Stimulated activated effector memory CD8-positive, alpha-beta T cell treated with anti-CD3 and anti-CD28 coated beads, Interleukin-12 subunit alpha, Interleukin-12 subunit beta, amount 100 ng/mL, for 72 hours (primary cell): ENCODE measurements at regions not wholly inside any gene's neighbourhood (a gene's known extent, or its start where the extent isn't known, plus 50 kb on each side); places are given as distances from the start of the nearest gene placed in this dataset.

Experiments used
- ATAC-seq: fragments of 150-1000 bp; cut with Tn5 transposase; 2 replicates; pipeline ENCODE4 v1.10.0; 2021
- DNase-seq, 2 donors: peaks; one replicate each; pipeline ENCODE4 v3.0.0; 2021 to 2022; ENCODE audit warnings: low spot score in 2 of 2
- H3K27ac Mint-ChIP-seq: one replicate; pipeline ENCODE4 v1.8.0; 2022; ENCODE audit warnings: mild to moderate bottlenecking, mixed read lengths
- H3K36me3 Mint-ChIP-seq: one replicate; pipeline ENCODE4 v1.8.0; 2022; ENCODE audit warnings: mild to moderate bottlenecking, mixed read lengths
- H3K4me1 Mint-ChIP-seq: one replicate; pipeline ENCODE4 v1.8.0; 2022; ENCODE audit warnings: mixed read lengths
- H3K4me3 Mint-ChIP-seq: one replicate; pipeline ENCODE4 v1.8.0; 2022; ENCODE audit warnings: mild to moderate bottlenecking, mixed read lengths
- H3K9me3 Mint-ChIP-seq: one replicate; pipeline ENCODE4 v1.8.0; 2022; ENCODE audit warnings: mixed read lengths

- H3K4me3 Mint-ChIP-seq: no peak overlapping the region
- no peaks in the 10 kb centered on the region for H3K36me3 Mint-ChIP-seq
- H3K9me3 Mint-ChIP-seq: peaks cover 5% of the 10 kb centered on the region
- DNase-seq: no peak
- H3K27ac Mint-ChIP-seq: no peak overlapping the region
- no peaks in the 10 kb centered on the region for H3K4me1 Mint-ChIP-seq
- ATAC-seq: no peak
These were observed 1168.2 kb downstream of the BRD1 start for GRCh38 chr22:48659404-48659996.

DNA sequence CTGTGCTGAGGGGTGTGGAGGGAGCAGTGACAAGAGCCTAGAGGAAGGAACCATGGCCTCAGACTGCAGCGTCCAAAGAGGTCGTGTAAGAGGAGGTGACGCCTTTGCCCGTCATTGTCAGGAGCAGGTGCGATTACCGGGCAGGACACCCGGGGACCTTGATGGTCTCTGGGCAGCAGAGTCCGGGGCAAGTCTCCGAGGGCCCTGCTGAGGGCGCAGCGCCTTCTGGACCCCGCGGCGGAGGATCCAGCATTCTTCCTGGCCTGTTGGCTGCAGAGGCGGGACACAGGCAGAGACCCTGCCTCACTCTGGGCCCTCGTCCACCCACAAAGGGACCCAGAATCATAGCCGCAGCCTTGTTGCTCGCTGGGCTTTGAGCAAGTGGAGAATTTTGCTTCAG, 1168.8 kb downstream of the BRD1 start:
- no peak overlapping the region for H3K27ac Mint-ChIP-seq
- H3K36me3 Mint-ChIP-seq: no peaks in the 10 kb centered on the region
- DNase-seq: no peak

DNA sequence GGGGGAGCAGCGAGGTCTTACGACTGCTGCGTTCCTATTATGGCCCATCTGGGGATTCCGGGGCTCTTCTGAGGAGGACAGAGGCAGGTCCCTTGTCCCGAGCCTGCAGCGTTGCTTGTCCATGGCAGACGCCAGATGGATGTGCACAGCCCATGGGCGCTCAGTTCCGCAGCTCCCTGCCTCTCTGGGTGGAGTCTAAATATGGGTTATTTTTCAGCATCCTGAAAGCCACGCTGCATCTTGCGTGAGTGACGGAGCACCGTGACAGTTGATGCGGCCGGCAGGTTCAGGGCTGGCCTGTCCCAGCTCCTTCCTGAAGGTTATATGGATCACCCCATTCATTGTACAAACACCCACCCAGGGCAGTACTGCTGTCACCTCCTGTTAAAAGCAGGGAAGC, 1169.4 kb downstream of the BRD1 start:
- ATAC-seq: no peak

More for the DNA sequence above, 1168.8 kb downstream of the BRD1 start:
- no peak for ATAC-seq
- Mint-ChIP-seq H3K4me1 (no peaks in the 10 kb centered on the region), H3K9me3 (no peaks in the 10 kb centered on the region), H3K4me3 (no peak overlapping the region)

DNA sequence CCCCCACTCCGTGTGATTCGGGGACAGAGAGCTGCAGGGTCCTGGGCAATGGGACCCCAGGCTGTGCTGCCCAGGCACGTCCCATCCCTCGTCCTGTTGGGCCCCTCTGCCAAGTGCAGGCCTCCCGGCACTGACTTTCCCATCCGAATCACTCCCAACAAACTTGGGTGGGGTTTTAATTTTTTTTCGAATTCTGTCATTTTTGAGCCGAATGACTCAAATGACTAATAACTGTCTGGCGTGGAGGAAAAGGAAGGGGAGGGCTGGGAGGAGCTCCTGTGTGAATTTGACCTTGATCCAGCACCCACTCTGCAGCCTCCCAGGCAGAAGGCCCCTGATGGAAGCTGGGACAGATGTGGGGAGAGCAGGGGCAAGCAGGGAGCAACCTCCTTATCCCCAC, 1173.2 kb downstream of the BRD1 start:
- Mint-ChIP-seq H3K36me3 (no peaks in the 10 kb centered on the region), H3K9me3 (no peaks in the 10 kb centered on the region), H3K4me1 (no peaks in the 10 kb centered on the region), H3K4me3 (no peak overlapping the region), H3K27ac (no peak overlapping the region)
- no peak for DNase-seq
- ATAC-seq: no peak

More for the DNA sequence above, 1169.4 kb downstream of the BRD1 start:
- Mint-ChIP-seq H3K4me3 (no peak overlapping the region), H3K27ac (no peak overlapping the region), H3K4me1 (no peaks in the 10 kb centered on the region), H3K36me3 (no peaks in the 10 kb centered on the region), H3K9me3 (no peaks in the 10 kb centered on the region)
- no peak for DNase-seq

GRCh38 chr22:48653929-48654328, 1173.7 kb downstream of the BRD1 start:
- Mint-ChIP-seq H3K4me3 (no peak overlapping the region), H3K9me3 (no peaks in the 10 kb centered on the region), H3K36me3 (no peaks in the 10 kb centered on the region), H3K4me1 (no peaks in the 10 kb centered on the region), H3K27ac (no peak overlapping the region)
- ATAC-seq (no peak), DNase-seq (no peak)

GRCh38 chr22:48653306-48653705, 1174.4 kb downstream of the BRD1 start:
- Mint-ChIP-seq H3K4me1 (no peaks in the 10 kb centered on the region), H3K36me3 (no peaks in the 10 kb centered on the region), H3K27ac (no peak overlapping the region), H3K9me3 (no peaks in the 10 kb centered on the region), H3K4me3 (no peak overlapping the region)
- no peak for ATAC-seq
- DNase-seq: no peak

- DNase-seq (no peak), ATAC-seq (no peak)
- Mint-ChIP-seq H3K27ac (no peak overlapping the region), H3K36me3 (no peaks in the 10 kb centered on the region), H3K4me1 (no peaks in the 10 kb centered on the region), H3K9me3 (no peaks in the 10 kb centered on the region), H3K4me3 (no peak overlapping the region)
These were observed 1174.9 kb downstream of the BRD1 start for GRCh38 chr22:48652796-48653195.

GRCh38 chr22:48651981-48652538, 1175.6 kb downstream of the BRD1 start:
- ATAC-seq: no peak

GRCh38 chr22:48651036-48651890, 1176.4 kb downstream of the BRD1 start:
- H3K36me3 Mint-ChIP-seq: no peaks in the 10 kb centered on the region

More at GRCh38 chr22:48651981-48652538, 1175.6 kb downstream of the BRD1 start:
- no peak for DNase-seq
- Mint-ChIP-seq H3K4me1 (no peaks in the 10 kb centered on the region), H3K36me3 (no peaks in the 10 kb centered on the region), H3K9me3 (no peaks in the 10 kb centered on the region), H3K27ac (no peak overlapping the region), H3K4me3 (no peak overlapping the region)

GRCh38 chr22:48650323-48651035, 1177.2 kb downstream of the BRD1 start:
- no peak overlapping the region for H3K27ac Mint-ChIP-seq
- H3K9me3 Mint-ChIP-seq: no peaks in the 10 kb centered on the region
- H3K4me1 Mint-ChIP-seq: no peaks in the 10 kb centered on the region

More at GRCh38 chr22:48651036-48651890, 1176.4 kb downstream of the BRD1 start:
- Mint-ChIP-seq H3K4me1 (no peaks in the 10 kb centered on the region), H3K9me3 (no peaks in the 10 kb centered on the region), H3K27ac (no peak overlapping the region), H3K4me3 (no peak overlapping the region)
- DNase-seq (no peak), ATAC-seq (no peak)

GRCh38 chr22:48649466-48649865, 1178.2 kb downstream of the BRD1 start:
- DNase-seq (no peak), ATAC-seq (no peak)
- no peaks in the 10 kb centered on the region for H3K9me3 Mint-ChIP-seq
- no peaks in the 10 kb centered on the region for H3K36me3 Mint-ChIP-seq
- no peaks in the 10 kb centered on the region for H3K4me1 Mint-ChIP-seq
- no peak overlapping the region for H3K27ac Mint-ChIP-seq
- H3K4me3 Mint-ChIP-seq: no peak overlapping the region

More at GRCh38 chr22:48650323-48651035, 1177.2 kb downstream of the BRD1 start:
- DNase-seq (no peak), ATAC-seq (no peak)
- Mint-ChIP-seq H3K4me3 (no peak overlapping the region), H3K36me3 (no peaks in the 10 kb centered on the region)

DNA sequence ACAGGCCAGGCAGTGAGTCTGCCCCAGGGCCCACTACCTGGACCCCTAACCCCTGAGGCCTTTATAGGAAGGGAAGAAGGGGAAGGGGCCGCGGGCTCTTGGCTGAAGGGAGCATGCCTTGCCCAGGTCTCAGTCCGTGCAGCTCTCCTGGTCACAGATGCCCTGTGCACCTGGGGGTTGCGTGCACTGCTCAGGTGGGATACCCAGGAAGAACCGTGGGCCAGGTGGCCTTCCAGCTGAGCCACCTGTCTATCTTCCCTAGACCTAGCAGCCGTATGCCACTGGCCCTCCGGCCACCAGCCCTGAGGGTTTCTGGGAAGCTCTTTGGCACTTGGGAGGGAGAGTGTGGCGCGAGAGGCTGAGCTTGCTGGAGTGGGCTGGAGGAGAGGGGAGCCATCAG, 1178.6 kb downstream of the BRD1 start:
- DNase-seq (no peak), ATAC-seq (no peak)
- no peak overlapping the region for H3K4me3 Mint-ChIP-seq
- no peak overlapping the region for H3K27ac Mint-ChIP-seq
- no peaks in the 10 kb centered on the region for H3K36me3 Mint-ChIP-seq
- no peaks in the 10 kb centered on the region for H3K4me1 Mint-ChIP-seq
- H3K9me3 Mint-ChIP-seq: no peaks in the 10 kb centered on the region

- DNase-seq (no peak), ATAC-seq (no peak)
- no peaks in the 10 kb centered on the region for H3K36me3 Mint-ChIP-seq
- no peak overlapping the region for H3K27ac Mint-ChIP-seq
- no peaks in the 10 kb centered on the region for H3K4me1 Mint-ChIP-seq
- H3K4me3 Mint-ChIP-seq: no peak overlapping the region
- no peaks in the 10 kb centered on the region for H3K9me3 Mint-ChIP-seq
These were observed 1179.8 kb downstream of the BRD1 start for GRCh38 chr22:48647606-48648515.

DNA sequence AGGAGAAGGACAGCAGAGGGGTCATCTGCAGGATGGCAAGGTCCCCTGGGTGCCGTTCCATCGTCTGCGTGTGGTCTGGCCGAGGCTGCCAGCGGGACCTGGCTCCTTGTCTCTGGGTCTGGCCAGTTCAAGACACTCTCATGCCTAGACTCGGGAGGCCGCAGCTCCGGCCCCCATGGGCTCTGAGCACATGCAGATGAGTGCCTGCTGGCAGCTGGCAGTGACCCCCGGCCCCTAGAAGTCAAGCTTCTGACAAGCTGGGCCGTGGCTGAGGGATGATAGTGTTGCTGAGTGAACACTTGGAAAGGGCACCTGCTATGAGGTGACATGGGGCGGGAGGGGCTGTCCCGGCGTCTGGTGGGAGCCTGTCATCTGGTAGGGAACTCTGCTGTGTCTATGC, 1180.6 kb downstream of the BRD1 start:
- no peaks in the 10 kb centered on the region for H3K4me1 Mint-ChIP-seq
- no peak overlapping the region for H3K4me3 Mint-ChIP-seq
- H3K9me3 Mint-ChIP-seq: no peaks in the 10 kb centered on the region
- H3K36me3 Mint-ChIP-seq: no peaks in the 10 kb centered on the region
- no peak for DNase-seq
- H3K27ac Mint-ChIP-seq: no peak overlapping the region
- no peak for ATAC-seq
